ENCODE measurements at regions not wholly inside any gene's neighbourhood (a gene's known extent, or its start where the extent isn't known, plus 50 kb on each side); places are given as distances from the start of the nearest gene placed in this dataset.

- no peak for DNase-seq
Observed at GRCh38 chr9:85249313-85249621, 492.5 kb downstream of the AGTPBP1 start.

- DNase-seq: no peak
Observed at GRCh38 chr9:85248514-85249312, 493.0 kb downstream of the AGTPBP1 start.

- DNase-seq: no peak
Observed at GRCh38 chr9:85246541-85246940, 495.2 kb downstream of the AGTPBP1 start.

GRCh38 chr9:85244856-85245255 is 496.9 kb downstream of the AGTPBP1 start:
- no peak for DNase-seq

- DNase-seq: no peak
Observed at GRCh38 chr9:85243977-85244376, 497.8 kb downstream of the AGTPBP1 start.

GRCh38 chr9:85237478-85237877 is 504.3 kb downstream of the AGTPBP1 start:
- no peak for DNase-seq

- no peak for DNase-seq
Observed at GRCh38 chr9:85230081-85230480, 511.7 kb downstream of the AGTPBP1 start.

- DNase-seq: no peak
Observed at GRCh38 chr9:85228111-85228855, 513.5 kb downstream of the AGTPBP1 start.

- DNase-seq: no peak
Observed at GRCh38 chr9:85225180-85225579, 516.6 kb downstream of the AGTPBP1 start.

GRCh38 chr9:85224729-85225128 is 517.0 kb downstream of the AGTPBP1 start:
- DNase-seq: no peak

- no peak for DNase-seq
Observed at GRCh38 chr9:85224301-85224700, 517.5 kb downstream of the AGTPBP1 start.

GRCh38 chr9:85223506-85224125 is 518.1 kb downstream of the AGTPBP1 start:
- no peak for DNase-seq

- DNase-seq: no peak
Observed at GRCh38 chr9:85216601-85217000, 525.2 kb downstream of the AGTPBP1 start.

- no peak for DNase-seq
Observed at GRCh38 chr9:85215961-85216360, 525.8 kb downstream of the AGTPBP1 start.

- DNase-seq: no peak
Observed at GRCh38 chr9:85215416-85215815, 526.3 kb downstream of the AGTPBP1 start.

- DNase-seq: no peak
Observed at GRCh38 chr9:85213650-85214607, 527.8 kb downstream of the AGTPBP1 start.

GRCh38 chr9:85212887-85213286 is 528.9 kb downstream of the AGTPBP1 start:
- DNase-seq: no peak

GRCh38 chr9:85212209-85212608 is 529.5 kb downstream of the AGTPBP1 start:
- no peak for DNase-seq

GRCh38 chr9:85208666-85209065 is 533.1 kb downstream of the AGTPBP1 start:
- no peak for DNase-seq

GRCh38 chr9:85204176-85204575 is 534.6 kb downstream of the NTRK2 start:
- DNase-seq: no peak

GRCh38 chr9:85202596-85202995 is 533.1 kb downstream of the NTRK2 start:
- DNase-seq: no peak

- DNase-seq: no peak
Observed at GRCh38 chr9:85200726-85201404, 531.3 kb downstream of the NTRK2 start.

All from NCI-H2081 (cell line).